PC-9 (cell line): ENCODE measurements at regions not wholly inside any gene's neighbourhood (a gene's known extent, or its start where the extent isn't known, plus 50 kb on each side); places are given as distances from the start of the nearest gene placed in this dataset.

Experiments used
- BruUV-seq: library from RNA; stranded (reverse); fragments of 400-500 nt; replicated peaks from 2 replicates; lab custom pipeline; 2021; lab: Mats Ljungman, UMichigan
- CTCF ChIA-PET: fragments of 300-600 bp; sonication (Branson Sonifier 250); formaldehyde crosslinking; loops from one replicate; lab custom pipeline; 2022; ENCODE audit warnings: antibody characterized with exemption; lab: Charles Lee
- POLR2A ChIA-PET: fragments of 300-600 bp; sonication (Branson Sonifier 250); formaldehyde crosslinking; loops from one replicate; lab custom pipeline; 2022; ENCODE audit warnings: antibody characterized with exemption; ENCODE audit not compliant: unreplicated experiment; lab: Charles Lee
- DNase-seq, 2 experiments: peaks; one replicate each; pipeline versions ENCODE4 v3.0.0 to v3.0.0-alpha.2; 2015 to 2022; ENCODE audit warnings: mixed read lengths in 1 of 2
- H2AFZ ChIP-seq: fragments of 200-600 bp; sonication (generic); 2 replicates; pipeline ENCODE4 v1.8.1; 2017; ENCODE audit warnings: antibody characterized with exemption
- H3F3A ChIP-seq: fragments of 200-600 bp; sonication (generic); 2 replicates; pipeline ENCODE4 v1.8.1; 2017; ENCODE audit warnings: antibody characterized with exemption, mild to moderate bottlenecking, low read depth; ENCODE audit not compliant: insufficient read depth
- H3K27ac ChIP-seq: fragments of 200-600 bp; sonication (generic); 2 replicates; pipeline ENCODE4 v1.6.1; 2016; ENCODE audit warnings: mixed run types
- H3K27me3 ChIP-seq: fragments of 200-600 bp; sonication (generic); 2 replicates; pipeline ENCODE4 v1.6.1; 2016; ENCODE audit warnings: low read depth, mixed run types; ENCODE audit not compliant: insufficient read depth
- H3K36me3 ChIP-seq: fragments of 200-600 bp; sonication (generic); 2 replicates; pipeline ENCODE4 v1.6.1; 2016; ENCODE audit warnings: low read depth, mixed run types
- H3K4me1 ChIP-seq: fragments of 200-600 bp; sonication (generic); replicated peaks from 2 replicates; pipeline ENCODE4 v1.6.1; 2016; ENCODE audit warnings: mixed run types; ENCODE audit not compliant: insufficient read depth
- H3K4me2 ChIP-seq: fragments of 200-600 bp; sonication (generic); 2 replicates; pipeline ENCODE4 v1.6.1; 2017; ENCODE audit warnings: mixed run types
- H3K4me3 ChIP-seq: fragments of 200-600 bp; sonication (generic); 2 replicates; pipeline ENCODE4 v1.6.1; 2016; ENCODE audit warnings: mixed run types
- H3K79me2 ChIP-seq: fragments of 200-600 bp; sonication (generic); 2 replicates; pipeline ENCODE4 v1.6.1; 2017; ENCODE audit warnings: low read depth, mixed run types
- H3K9me2 ChIP-seq: fragments of 200-600 bp; sonication (generic); 2 replicates; pipeline ENCODE4 v1.8.1; 2017; ENCODE audit warnings: mild to moderate bottlenecking; ENCODE audit not compliant: insufficient read depth
- H3K9me3 ChIP-seq: fragments of 200-600 bp; sonication (generic); 2 replicates; pipeline ENCODE4 v1.8.1; 2016; ENCODE audit warnings: low read depth; ENCODE audit not compliant: insufficient read depth
- H4K20me1 ChIP-seq: fragments of 200-600 bp; sonication (generic); 2 replicates; pipeline ENCODE4 v1.8.1; 2017; ENCODE audit not compliant: insufficient read depth
- EZH2 ChIP-seq: fragments of 200-600 bp; sonication (generic); IDR thresholded peaks from 2 replicates; pipeline ENCODE4 v1.8.0; 2017; ENCODE audit warnings: antibody characterized with exemption, low read depth
- intact Hi-C: fragments of 100-400 bp; cut with micrococcal nuclease; formaldehyde crosslinking; loops from one replicate; pipeline ENCODE4 v1.10.0; 2022; ENCODE audit not compliant: unreplicated experiment
- TF ChIP-seq, protein P1 (sequence below): fragments of 200-600 bp; sonication (generic); conservative IDR thresholded peaks from 2 replicates; pipeline ENCODE4 v1.6.1; 2017; ENCODE audit warnings: mixed run types, antibody characterized with exemption, mild to moderate bottlenecking, moderate library complexity

- H3K4me1 ChIP-seq, result no peaks in the 10 kb centered on the region
- H3K4me2 ChIP-seq, result no peak overlapping the region
- no peaks in the 10 kb centered on the region for H3K36me3 ChIP-seq
- no peak overlapping the region for H3K27ac ChIP-seq
- H3K9me2 ChIP-seq, result no peaks in the 10 kb centered on the region
- no peaks in the 10 kb centered on the region for H4K20me1 ChIP-seq
- H3K79me2 ChIP-seq, result no peaks in the 10 kb centered on the region
- H3F3A ChIP-seq, result no peaks in the 10 kb centered on the region
- no peaks in the 10 kb centered on the region for H3K9me3 ChIP-seq
- no peak for TF ChIP-seq EZH2
- TF ChIP-seq, protein P1, sequence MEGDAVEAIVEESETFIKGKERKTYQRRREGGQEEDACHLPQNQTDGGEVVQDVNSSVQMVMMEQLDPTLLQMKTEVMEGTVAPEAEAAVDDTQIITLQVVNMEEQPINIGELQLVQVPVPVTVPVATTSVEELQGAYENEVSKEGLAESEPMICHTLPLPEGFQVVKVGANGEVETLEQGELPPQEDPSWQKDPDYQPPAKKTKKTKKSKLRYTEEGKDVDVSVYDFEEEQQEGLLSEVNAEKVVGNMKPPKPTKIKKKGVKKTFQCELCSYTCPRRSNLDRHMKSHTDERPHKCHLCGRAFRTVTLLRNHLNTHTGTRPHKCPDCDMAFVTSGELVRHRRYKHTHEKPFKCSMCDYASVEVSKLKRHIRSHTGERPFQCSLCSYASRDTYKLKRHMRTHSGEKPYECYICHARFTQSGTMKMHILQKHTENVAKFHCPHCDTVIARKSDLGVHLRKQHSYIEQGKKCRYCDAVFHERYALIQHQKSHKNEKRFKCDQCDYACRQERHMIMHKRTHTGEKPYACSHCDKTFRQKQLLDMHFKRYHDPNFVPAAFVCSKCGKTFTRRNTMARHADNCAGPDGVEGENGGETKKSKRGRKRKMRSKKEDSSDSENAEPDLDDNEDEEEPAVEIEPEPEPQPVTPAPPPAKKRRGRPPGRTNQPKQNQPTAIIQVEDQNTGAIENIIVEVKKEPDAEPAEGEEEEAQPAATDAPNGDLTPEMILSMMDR, result no peak
- no peaks in the 10 kb centered on the region for H3K27me3 ChIP-seq
- H3K4me3 ChIP-seq, result no peak overlapping the region
- intact Hi-C loops, result no loop called here
- no peak for DNase-seq
- ChIA-PET CTCF (no interaction called here), POLR2A (no interaction called here)
- no TSS peak for BruUV-seq
- H2AFZ ChIP-seq, result no peak overlapping the region
These were observed 1606.4 kb upstream of the TENM3 start for GRCh38 chr4:180636696-180637404.

- no TSS peak for BruUV-seq
- Histone ChIP-seq H3K27me3 (no peaks in the 10 kb centered on the region), H3F3A (no peaks in the 10 kb centered on the region), H3K4me1 (no peaks in the 10 kb centered on the region), H3K4me2 (no peak overlapping the region), H3K79me2 (no peaks in the 10 kb centered on the region), H3K36me3 (no peaks in the 10 kb centered on the region), H3K9me2 (no peaks in the 10 kb centered on the region), H2AFZ (no peak overlapping the region), H3K27ac (no peak overlapping the region), H4K20me1 (no peaks in the 10 kb centered on the region), H3K9me3 (no peaks in the 10 kb centered on the region), H3K4me3 (no peak overlapping the region)
- ChIA-PET POLR2A (no interaction called here), CTCF (no interaction called here)
- no peak for DNase-seq
- intact Hi-C loops, result no loop called here
- TF ChIP-seq, protein P1, result no peak
- TF ChIP-seq EZH2, result no peak
These were observed 1605.6 kb upstream of the TENM3 start for GRCh38 chr4:180637616-180638015.

GRCh38 chr4:180640193-180640592 lies 1603.0 kb upstream of the TENM3 start:
- Histone ChIP-seq H3K4me1 (no peaks in the 10 kb centered on the region), H3K27ac (no peak overlapping the region), H3K9me3 (no peaks in the 10 kb centered on the region), H3K9me2 (no peaks in the 10 kb centered on the region), H3K4me2 (no peak overlapping the region), H2AFZ (no peak overlapping the region), H3K27me3 (no peaks in the 10 kb centered on the region), H3K79me2 (no peaks in the 10 kb centered on the region), H4K20me1 (no peaks in the 10 kb centered on the region), H3K36me3 (no peaks in the 10 kb centered on the region), H3K4me3 (no peak overlapping the region), H3F3A (no peaks in the 10 kb centered on the region)
- TF ChIP-seq, protein P1, result no peak
- TF ChIP-seq EZH2, result no peak
- intact Hi-C loops, result no loop called here
- no peak for DNase-seq
- BruUV-seq, result no TSS peak
- ChIA-PET CTCF (no interaction called here), POLR2A (no interaction called here)
